ENCODE measurements at regions not wholly inside any gene's neighbourhood (a gene's known extent, or its start where the extent isn't known, plus 50 kb on each side); places are given as distances from the start of the nearest gene placed in this dataset.
"Not testable (repeated sequence)": the region's sequence is repeated elsewhere in the genome, so short reads cannot be mapped to it uniquely, and the experiment has no call there.

GRCh38 chr17:18568108-18568995, 75.8 kb downstream of the TBC1D28 start:
- not testable (repeated sequence) for TF ChIP-seq CTCF (IDR thresholded peaks at IDR 0.05; ENCODE audit: insufficient read depth, low read length); POLR2AphosphoS5 (IDR thresholded peaks at IDR 0.05; ENCODE audit: low read depth); SPI1 (IDR thresholded peaks at IDR 0.05; ENCODE audit: borderline replicate concordance, low read depth)

Measured in HL-60 (cell line).